OCI-LY7 (cell line): ENCODE measurements at regions not wholly inside any gene's neighbourhood (a gene's known extent, or its start where the extent isn't known, plus 50 kb on each side); places are given as distances from the start of the nearest gene placed in this dataset.

Experiments
- BruUV-seq: library from RNA; stranded (reverse); fragments of 400-500 nt; replicated peaks from 2 replicates; lab custom pipeline; 2021; lab: Mats Ljungman, UMichigan
- CTCF ChIA-PET: fragments of 300-600 bp; sonication (Branson Sonifier 250); formaldehyde crosslinking; loops from one replicate; lab custom pipeline; 2022; ENCODE audit warnings: antibody characterized with exemption; ENCODE audit not compliant: unreplicated experiment; lab: Charles Lee
- POLR2A ChIA-PET: fragments of 300-600 bp; sonication (Branson Sonifier 250); formaldehyde crosslinking; loops from one replicate; lab custom pipeline; 2022; ENCODE audit warnings: antibody characterized with exemption; lab: Charles Lee
- DNase-seq: peaks from one replicate; pipeline ENCODE4 v3.0.0-alpha.2; 2015; ENCODE audit warnings: low spot score
- H2AFZ ChIP-seq: fragments of 200-600 bp; sonication (generic), shearing (Covaris generic); 2 replicates; pipeline ENCODE4 v1.6.1; 2014; ENCODE audit warnings: mild to moderate bottlenecking, antibody characterized with exemption, low read length, moderate library complexity
- H3K27ac ChIP-seq: fragments of 200-600 bp; sonication (generic); 2 replicates; pipeline ENCODE4 v1.5.1; 2014; ENCODE audit warnings: mixed run types, low read depth, mild to moderate bottlenecking, moderate library complexity, low read length, inconsistent platforms; ENCODE audit not compliant: poor library complexity, severe bottlenecking
- H3K36me3 ChIP-seq: fragments of 200-600 bp; sonication (generic); 2 replicates; pipeline ENCODE4 v1.6.1; 2014; ENCODE audit warnings: mild to moderate bottlenecking, antibody characterized with exemption, low read length, moderate library complexity, mixed read lengths; ENCODE audit not compliant: insufficient read depth
- H3K4me1 ChIP-seq: fragments of 200-600 bp; sonication (generic); 2 replicates; pipeline ENCODE4 v1.5.1; 2014; ENCODE audit warnings: mild to moderate bottlenecking, low read length; ENCODE audit not compliant: insufficient read depth, poor library complexity, severe bottlenecking
- H3K4me2 ChIP-seq: fragments of 200-600 bp; sonication (generic); 2 replicates; pipeline ENCODE4 v1.6.1; 2014; ENCODE audit warnings: mild to moderate bottlenecking, low read length
- H3K4me3 ChIP-seq: fragments of 200-600 bp; sonication (generic); 2 replicates; pipeline ENCODE4 v1.5.1; 2014; ENCODE audit warnings: mild to moderate bottlenecking, low read depth, low read length; ENCODE audit not compliant: poor library complexity, severe bottlenecking
- H3K79me2 ChIP-seq: fragments of 200-600 bp; sonication (generic); 2 replicates; pipeline ENCODE4 v1.6.1; 2016; ENCODE audit warnings: low read depth, mild to moderate bottlenecking, low read length, moderate library complexity, mixed read lengths; ENCODE audit not compliant: insufficient read depth
- H3K9me2 ChIP-seq: fragments of 200-600 bp; sonication (generic); 2 replicates; pipeline ENCODE4 v1.6.1; 2016; ENCODE audit warnings: mild to moderate bottlenecking, low read length, mixed read lengths; ENCODE audit not compliant: insufficient read depth
- H3K9me3 ChIP-seq: fragments of 200-600 bp; sonication (generic); 2 replicates; pipeline ENCODE4 v1.6.1; 2014; ENCODE audit warnings: mild to moderate bottlenecking, mixed run types, low read length, mixed read lengths
- H4K20me1 ChIP-seq: fragments of 200-600 bp; sonication (generic); 2 replicates; pipeline ENCODE4 v1.6.1; 2014; ENCODE audit warnings: mild to moderate bottlenecking, antibody characterized with exemption, low read length, moderate library complexity, mixed read lengths; ENCODE audit not compliant: insufficient read depth
- CTCF ChIP-seq: fragments of 200-600 bp; sonication (generic); conservative IDR thresholded peaks from 2 replicates; pipeline ENCODE4 v1.5.1; 2014; ENCODE audit warnings: mild to moderate bottlenecking, antibody characterized with exemption, low read length, moderate library complexity, mixed read lengths
- EZH2phosphoT487 ChIP-seq: fragments of 200-600 bp; sonication (generic); IDR thresholded peaks from 2 replicates; pipeline ENCODE4 v1.6.1; 2018; ENCODE audit warnings: low read depth, borderline replicate concordance, mild to moderate bottlenecking, mixed run types, antibody characterized with exemption, low read length, moderate library complexity, mixed read lengths
- intact Hi-C: fragments of 100-400 bp; cut with micrococcal nuclease; formaldehyde crosslinking; loops from one replicate; pipeline ENCODE4 v1.10.0; 2022; ENCODE audit not compliant: unreplicated experiment

DNA sequence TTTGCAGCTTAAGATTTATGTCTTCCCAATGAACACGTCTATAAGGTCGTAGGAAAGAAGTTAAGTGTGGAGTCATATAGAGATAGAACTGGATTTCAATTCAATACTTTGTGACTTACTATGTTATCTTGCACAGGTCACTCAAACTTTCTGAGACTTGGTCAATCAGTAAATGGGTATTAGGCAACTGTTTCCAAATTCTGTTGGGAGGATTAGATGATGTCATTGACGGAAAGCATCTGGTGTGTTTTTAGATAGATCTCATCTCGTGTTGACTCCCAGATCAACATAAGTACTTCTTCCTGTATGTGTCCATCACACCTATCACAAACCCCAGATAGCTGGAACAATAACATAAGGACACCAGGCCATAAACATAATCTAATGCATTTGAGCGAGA lies 771.1 kb upstream of the FANCL start:
- DNase-seq, result no peak
- TF ChIP-seq CTCF, result no peak
- TF ChIP-seq EZH2phosphoT487, result no peak
- ChIA-PET CTCF (interaction anchor here (0.6 kb wide), 1 partner anchor 564 kb away, joined by 3 read pairs; no protein-coding TSS in a partner anchor), POLR2A (interaction anchor here (0.7 kb wide), 1 partner anchor 36 kb away, joined by 3 read pairs; no protein-coding TSS in a partner anchor)
- Histone ChIP-seq H3K79me2 (no peaks in the 10 kb centered on the region), H4K20me1 (no peaks in the 10 kb centered on the region), H3K36me3 (no peaks in the 10 kb centered on the region), H3K4me2 (no peak overlapping the region), H3K4me3 (no peak overlapping the region), H3K4me1 (no peaks in the 10 kb centered on the region), H3K27ac (no peak overlapping the region), H2AFZ (no peak overlapping the region), H3K9me3 (no peaks in the 10 kb centered on the region; the same call in 1 of the 2 replicates), H3K9me2 (no peaks in the 10 kb centered on the region)
- intact Hi-C loops, result no loop called here
- no TSS peak for BruUV-seq

DNA sequence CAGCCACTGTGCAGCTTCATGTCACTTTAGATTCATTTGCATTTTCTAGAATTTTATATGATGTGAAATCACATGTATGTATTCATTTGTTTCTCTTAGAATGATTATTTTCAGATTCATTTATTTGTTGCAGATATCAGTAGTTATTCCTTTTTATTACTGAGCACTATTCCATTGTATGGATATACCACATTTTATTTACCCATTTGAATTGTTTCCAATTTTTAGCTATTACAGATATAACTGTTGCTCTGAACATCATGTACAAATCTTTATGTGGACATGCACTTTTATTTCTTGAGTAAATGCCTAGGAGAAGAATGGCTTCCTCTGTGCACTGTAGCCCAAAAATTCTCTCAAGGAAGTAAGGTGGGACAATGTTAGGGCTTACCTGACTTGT lies 767.8 kb upstream of the FANCL start:
- Histone ChIP-seq H4K20me1 (no peaks in the 10 kb centered on the region), H3K27ac (no peak overlapping the region), H3K4me1 (no peaks in the 10 kb centered on the region), H2AFZ (no peak overlapping the region), H3K9me3 (no peaks in the 10 kb centered on the region), H3K79me2 (no peaks in the 10 kb centered on the region), H3K4me2 (no peak overlapping the region), H3K36me3 (no peaks in the 10 kb centered on the region), H3K4me3 (no peak overlapping the region), H3K9me2 (no peaks in the 10 kb centered on the region)
- intact Hi-C loops, result no loop called here
- POLR2A ChIA-PET, result interaction anchor here (1.4 kb wide), 1 partner anchor 12 kb away, joined by 4 read pairs; no protein-coding TSS in a partner anchor
- DNase-seq, result no peak
- CTCF ChIA-PET, result no interaction called here
- TF ChIP-seq EZH2phosphoT487, result no peak
- no peak for TF ChIP-seq CTCF
- no TSS peak for BruUV-seq

DNA sequence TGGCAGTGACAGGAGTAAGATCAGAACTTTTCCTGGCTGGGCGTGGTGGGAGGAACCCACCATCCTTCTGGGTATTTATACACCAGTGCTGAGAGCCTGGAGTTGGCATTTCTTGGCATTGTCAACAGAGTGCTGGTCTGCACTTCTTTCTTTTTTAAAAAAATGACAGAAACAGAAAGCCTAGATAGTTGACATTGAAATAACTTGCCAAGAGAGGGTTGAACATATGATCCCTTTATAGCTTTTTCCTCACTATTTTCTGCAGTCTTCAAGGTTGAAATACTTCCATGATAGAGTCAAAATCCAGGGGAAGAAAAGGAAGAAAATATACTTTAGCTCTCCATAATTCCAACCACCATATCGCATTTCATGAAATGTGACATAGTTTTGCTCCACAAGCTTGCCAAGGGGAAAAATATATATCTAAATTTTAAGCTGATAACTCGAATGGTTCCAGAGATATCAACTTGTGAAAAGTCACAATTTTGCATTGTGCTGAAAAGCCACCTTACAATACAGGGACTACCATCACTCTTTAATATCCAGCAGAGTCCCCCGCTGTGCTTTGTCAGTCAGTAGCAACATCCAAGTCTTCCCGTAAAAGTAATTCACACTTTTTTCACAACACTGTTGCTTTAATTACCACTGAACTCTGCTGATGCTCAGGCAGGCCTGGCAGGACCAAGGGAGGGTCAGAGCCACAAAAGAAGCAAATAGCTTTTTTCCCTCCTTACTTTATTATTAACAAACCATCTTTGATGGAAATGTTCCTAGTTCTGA lies 764.9 kb upstream of the FANCL start:
- no peaks in the 10 kb centered on the region for H3K9me3 ChIP-seq
- TF ChIP-seq CTCF (no peak), EZH2phosphoT487 (no peak)
- H2AFZ ChIP-seq, result no peak overlapping the region
- no peaks in the 10 kb centered on the region for H3K36me3 ChIP-seq
- H3K79me2 ChIP-seq, result no peaks in the 10 kb centered on the region
- CTCF ChIA-PET, result no interaction called here
- no TSS peak for BruUV-seq
- H4K20me1 ChIP-seq, result no peaks in the 10 kb centered on the region
- POLR2A ChIA-PET, result interaction anchor here (0.6 kb wide), 1 partner anchor 32 kb away, joined by 3 read pairs; no protein-coding TSS in a partner anchor
- H3K4me3 ChIP-seq, result no peak overlapping the region
- no peak overlapping the region for H3K27ac ChIP-seq
- H3K9me2 ChIP-seq, result no peaks in the 10 kb centered on the region
- H3K4me1 ChIP-seq, result no peaks in the 10 kb centered on the region
- H3K4me2 ChIP-seq, result no peak overlapping the region
- intact Hi-C loops, result no loop called here
- no peak for DNase-seq
